MG63 (cell line): ENCODE measurements at regions not wholly inside any gene's neighbourhood (a gene's known extent, or its start where the extent isn't known, plus 50 kb on each side); places are given as distances from the start of the nearest gene placed in this dataset.

ENCODE experiments used
- DNase-seq: peaks from one replicate; pipeline ENCODE4 v3.0.0-alpha.2; 2020
- H3K27me3 ChIP-seq: fragments of 250-450 bp; sonication (Bioruptor Pico); 2 replicates; pipeline ENCODE4 v1.5.1; 2020; ENCODE audit warnings: mild to moderate bottlenecking, moderate library complexity
- H3K36me3 ChIP-seq: fragments of 250-450 bp; sonication (Bioruptor Pico); 2 replicates; pipeline ENCODE4 v1.5.1; 2020; ENCODE audit warnings: mild to moderate bottlenecking, moderate library complexity
- H3K4me3 ChIP-seq: fragments of 250-450 bp; sonication (Bioruptor Pico); 2 replicates; pipeline ENCODE4 v1.5.1; 2020; ENCODE audit warnings: mild to moderate bottlenecking, moderate library complexity
- H3K9me3 ChIP-seq: fragments of 250-450 bp; sonication (Bioruptor Pico); 2 replicates; pipeline ENCODE4 v1.5.1; 2020; ENCODE audit warnings: mild to moderate bottlenecking, moderate library complexity

- H3K36me3 ChIP-seq: no peaks in the 10 kb centered on the region
- H3K4me3 ChIP-seq: no peak overlapping the region
- no peaks in the 10 kb centered on the region for H3K27me3 ChIP-seq
- H3K9me3 ChIP-seq: no peaks in the 10 kb centered on the region
- DNase-seq: no peak
Measured at GRCh38 chr9:99588747-99589146, 232.9 kb upstream of the NR4A3 start.

- no peaks in the 10 kb centered on the region for H3K27me3 ChIP-seq
- H3K36me3 ChIP-seq: no peaks in the 10 kb centered on the region
- no peak overlapping the region for H3K4me3 ChIP-seq
- H3K9me3 ChIP-seq: no peaks in the 10 kb centered on the region
- no peak for DNase-seq
Measured at GRCh38 chr9:99590410-99590809, 231.3 kb upstream of the NR4A3 start.

GRCh38 chr9:99590840-99591239 lies 230.8 kb upstream of the NR4A3 start:
- H3K27me3 ChIP-seq: no peaks in the 10 kb centered on the region
- H3K36me3 ChIP-seq: no peaks in the 10 kb centered on the region
- no peak overlapping the region for H3K4me3 ChIP-seq
- no peaks in the 10 kb centered on the region for H3K9me3 ChIP-seq
- no peak for DNase-seq

- no peaks in the 10 kb centered on the region for H3K36me3 ChIP-seq
- H3K9me3 ChIP-seq: no peaks in the 10 kb centered on the region
- H3K4me3 ChIP-seq: no peak overlapping the region
- no peak for DNase-seq
- H3K27me3 ChIP-seq: no peaks in the 10 kb centered on the region
Measured at GRCh38 chr9:99591770-99592169, 229.9 kb upstream of the NR4A3 start.

GRCh38 chr9:99592834-99593574 lies 228.7 kb upstream of the NR4A3 start:
- Histone ChIP-seq H3K9me3 (no peaks in the 10 kb centered on the region), H3K27me3 (no peaks in the 10 kb centered on the region), H3K36me3 (no peaks in the 10 kb centered on the region), H3K4me3 (no peak overlapping the region)
- DNase-seq: no peak

GRCh38 chr9:99593610-99594009 lies 228.1 kb upstream of the NR4A3 start:
- H3K36me3 ChIP-seq: no peaks in the 10 kb centered on the region
- no peak overlapping the region for H3K4me3 ChIP-seq
- no peaks in the 10 kb centered on the region for H3K27me3 ChIP-seq
- no peak for DNase-seq
- no peaks in the 10 kb centered on the region for H3K9me3 ChIP-seq

- Histone ChIP-seq H3K36me3 (no peaks in the 10 kb centered on the region), H3K9me3 (no peaks in the 10 kb centered on the region), H3K4me3 (no peak overlapping the region), H3K27me3 (no peaks in the 10 kb centered on the region)
- DNase-seq: no peak
Measured at GRCh38 chr9:99594056-99594780, 227.5 kb upstream of the NR4A3 start.

GRCh38 chr9:99595796-99596195 lies 225.9 kb upstream of the NR4A3 start:
- DNase-seq: no peak
- no peaks in the 10 kb centered on the region for H3K27me3 ChIP-seq
- H3K9me3 ChIP-seq: no peaks in the 10 kb centered on the region
- no peak overlapping the region for H3K4me3 ChIP-seq
- no peaks in the 10 kb centered on the region for H3K36me3 ChIP-seq

GRCh38 chr9:99601571-99602111 lies 220.0 kb upstream of the NR4A3 start:
- Histone ChIP-seq H3K36me3 (no peaks in the 10 kb centered on the region), H3K27me3 (no peaks in the 10 kb centered on the region), H3K4me3 (no peak overlapping the region), H3K9me3 (no peaks in the 10 kb centered on the region)
- no peak for DNase-seq

- H3K36me3 ChIP-seq: no peaks in the 10 kb centered on the region
- H3K27me3 ChIP-seq: no peaks in the 10 kb centered on the region
- no peak overlapping the region for H3K4me3 ChIP-seq
- H3K9me3 ChIP-seq: no peaks in the 10 kb centered on the region
- no peak for DNase-seq
Measured at GRCh38 chr9:99602854-99603253, 218.8 kb upstream of the NR4A3 start.

GRCh38 chr9:99605016-99605743 lies 216.5 kb upstream of the NR4A3 start:
- no peaks in the 10 kb centered on the region for H3K9me3 ChIP-seq
- H3K4me3 ChIP-seq: no peak overlapping the region
- no peaks in the 10 kb centered on the region for H3K27me3 ChIP-seq
- no peaks in the 10 kb centered on the region for H3K36me3 ChIP-seq
- DNase-seq: no peak

GRCh38 chr9:99606296-99606695 lies 215.4 kb upstream of the NR4A3 start:
- H3K4me3 ChIP-seq: no peak overlapping the region
- H3K9me3 ChIP-seq: no peaks in the 10 kb centered on the region
- no peaks in the 10 kb centered on the region for H3K27me3 ChIP-seq

GRCh38 chr9:99606957-99607356 lies 214.7 kb upstream of the NR4A3 start:
- no peak overlapping the region for H3K4me3 ChIP-seq
- no peak for DNase-seq
- H3K36me3 ChIP-seq: no peaks in the 10 kb centered on the region
- H3K27me3 ChIP-seq: no peaks in the 10 kb centered on the region
- no peaks in the 10 kb centered on the region for H3K9me3 ChIP-seq

More at GRCh38 chr9:99606296-99606695, 215.4 kb upstream of the NR4A3 start:
- H3K36me3 ChIP-seq: no peaks in the 10 kb centered on the region
- no peak for DNase-seq

- no peaks in the 10 kb centered on the region for H3K9me3 ChIP-seq
- H3K4me3 ChIP-seq: no peak overlapping the region
- peak; percentile 13 for DNase-seq
- H3K36me3 ChIP-seq: no peaks in the 10 kb centered on the region
- no peaks in the 10 kb centered on the region for H3K27me3 ChIP-seq
Measured at GRCh38 chr9:99607842-99608448, 213.7 kb upstream of the NR4A3 start.

GRCh38 chr9:99614341-99614740 lies 207.3 kb upstream of the NR4A3 start:
- Histone ChIP-seq H3K36me3 (no peaks in the 10 kb centered on the region), H3K9me3 (no peaks in the 10 kb centered on the region), H3K4me3 (no peak overlapping the region), H3K27me3 (no peaks in the 10 kb centered on the region)
- no peak for DNase-seq

- no peak for DNase-seq
- H3K36me3 ChIP-seq: no peaks in the 10 kb centered on the region
- H3K4me3 ChIP-seq: no peak overlapping the region
- no peaks in the 10 kb centered on the region for H3K27me3 ChIP-seq
- no peaks in the 10 kb centered on the region for H3K9me3 ChIP-seq
Measured at GRCh38 chr9:99621040-99621439, 200.6 kb upstream of the NR4A3 start.

- Histone ChIP-seq H3K9me3 (no peaks in the 10 kb centered on the region), H3K27me3 (no peaks in the 10 kb centered on the region), H3K36me3 (no peaks in the 10 kb centered on the region), H3K4me3 (no peak overlapping the region)
- no peak for DNase-seq
Measured at GRCh38 chr9:99622679-99623078, 199.0 kb upstream of the NR4A3 start.
